A673 (cell line): ENCODE measurements at regions not wholly inside any gene's neighbourhood (a gene's known extent, or its start where the extent isn't known, plus 50 kb on each side); places are given as distances from the start of the nearest gene placed in this dataset.

Experiments
- CTCF ChIP-seq: fragments of 300-800, 200-600 bp; sonication (generic); conservative IDR thresholded peaks from 2 replicates; pipeline ENCODE4 v1.5.1; 2017; ENCODE audit warnings: low read depth, mild to moderate bottlenecking, antibody characterized with exemption, low read length, moderate library complexity, mixed read lengths
- EZH2 ChIP-seq: fragments of 200-600 bp; sonication (generic); IDR thresholded peaks from 2 replicates; pipeline ENCODE4 v1.6.1; 2017; ENCODE audit warnings: borderline replicate concordance, low read depth, mild to moderate bottlenecking, mixed read lengths, antibody characterized with exemption, low read length; ENCODE audit not compliant: poor library complexity, severe bottlenecking

GRCh38 chr12:18192119-18192518 is 69.2 kb upstream of the PIK3C2G start:
- no peak for TF ChIP-seq CTCF
- TF ChIP-seq EZH2: no peak
